Body of pancreas (tissue), 4 donors: ENCODE measurements at regions not wholly inside any gene's neighbourhood (a gene's known extent, or its start where the extent isn't known, plus 50 kb on each side); places are given as distances from the start of the nearest gene placed in this dataset.

Source experiments
- POLR2A ChIP-seq, 3 donors: fragments of 450-650 bp; IDR thresholded peaks; one replicate each; pipeline ENCODE4 v1.6.1; 2016; ENCODE audit warnings: antibody characterized with exemption in 3 of 3, mild to moderate bottlenecking in 2 of 3
- TF ChIP-seq, protein P1 (sequence below), 7 experiments: fragments of 450-650 bp in 4 of 7; fragments of 200-600 bp in 3 of 7; sonication (generic) in 3 of 7; IDR thresholded peaks; one replicate each; pipeline ENCODE4 v1.5.1; 2016 to 2019; ENCODE audit warnings: antibody characterized with exemption in 7 of 7

DNA sequence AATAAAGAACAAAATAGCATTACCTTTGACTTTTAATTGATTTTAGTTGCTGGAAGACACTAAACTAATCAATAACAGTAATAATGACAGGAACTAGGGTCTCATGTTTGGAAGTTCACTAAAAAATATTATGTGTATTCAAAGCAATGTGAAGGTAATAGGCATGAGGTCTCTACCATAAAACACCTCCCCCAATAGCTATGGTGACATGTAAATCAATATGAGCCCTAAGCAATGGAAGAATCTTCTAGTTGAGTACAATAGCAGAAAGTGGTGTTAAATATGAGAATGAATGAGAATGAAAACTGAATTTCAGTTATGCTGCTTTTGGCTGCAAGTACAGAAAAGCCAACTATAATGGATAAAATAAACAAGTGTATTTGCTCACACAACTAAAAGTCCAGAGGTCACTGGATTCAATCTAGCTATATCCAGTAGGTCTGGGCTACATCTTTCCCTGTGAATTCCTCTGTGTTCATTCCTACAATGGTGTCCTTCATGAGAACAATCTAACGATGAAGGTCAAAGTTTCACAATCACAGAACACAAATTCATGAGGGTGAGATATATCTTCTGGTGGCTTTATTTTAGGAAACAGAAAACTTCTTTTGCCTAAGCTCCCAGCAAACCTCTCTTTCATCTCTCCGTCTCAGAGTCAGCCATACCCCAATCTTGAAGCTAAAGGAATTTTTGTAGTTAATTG lies 728.0 kb downstream of the FSCB start:
- TF ChIP-seq, protein P1, sequence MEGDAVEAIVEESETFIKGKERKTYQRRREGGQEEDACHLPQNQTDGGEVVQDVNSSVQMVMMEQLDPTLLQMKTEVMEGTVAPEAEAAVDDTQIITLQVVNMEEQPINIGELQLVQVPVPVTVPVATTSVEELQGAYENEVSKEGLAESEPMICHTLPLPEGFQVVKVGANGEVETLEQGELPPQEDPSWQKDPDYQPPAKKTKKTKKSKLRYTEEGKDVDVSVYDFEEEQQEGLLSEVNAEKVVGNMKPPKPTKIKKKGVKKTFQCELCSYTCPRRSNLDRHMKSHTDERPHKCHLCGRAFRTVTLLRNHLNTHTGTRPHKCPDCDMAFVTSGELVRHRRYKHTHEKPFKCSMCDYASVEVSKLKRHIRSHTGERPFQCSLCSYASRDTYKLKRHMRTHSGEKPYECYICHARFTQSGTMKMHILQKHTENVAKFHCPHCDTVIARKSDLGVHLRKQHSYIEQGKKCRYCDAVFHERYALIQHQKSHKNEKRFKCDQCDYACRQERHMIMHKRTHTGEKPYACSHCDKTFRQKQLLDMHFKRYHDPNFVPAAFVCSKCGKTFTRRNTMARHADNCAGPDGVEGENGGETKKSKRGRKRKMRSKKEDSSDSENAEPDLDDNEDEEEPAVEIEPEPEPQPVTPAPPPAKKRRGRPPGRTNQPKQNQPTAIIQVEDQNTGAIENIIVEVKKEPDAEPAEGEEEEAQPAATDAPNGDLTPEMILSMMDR (IDR thresholded peaks at IDR 0.05), result no peak
- TF ChIP-seq POLR2A (IDR thresholded peaks at IDR 0.05), result no peak
